GM12874 (cell line): ENCODE measurements at regions not wholly inside any gene's neighbourhood (a gene's known extent, or its start where the extent isn't known, plus 50 kb on each side); places are given as distances from the start of the nearest gene placed in this dataset.

ENCODE experiments used
- TF ChIP-seq, protein P1 (sequence below): IDR thresholded peaks from 2 replicates; pipeline ENCODE4 v1.5.1; 2011; ENCODE audit warnings: low read depth, mild to moderate bottlenecking, control low read depth, low read length, moderate library complexity; ENCODE audit not compliant: insufficient read depth

DNA sequence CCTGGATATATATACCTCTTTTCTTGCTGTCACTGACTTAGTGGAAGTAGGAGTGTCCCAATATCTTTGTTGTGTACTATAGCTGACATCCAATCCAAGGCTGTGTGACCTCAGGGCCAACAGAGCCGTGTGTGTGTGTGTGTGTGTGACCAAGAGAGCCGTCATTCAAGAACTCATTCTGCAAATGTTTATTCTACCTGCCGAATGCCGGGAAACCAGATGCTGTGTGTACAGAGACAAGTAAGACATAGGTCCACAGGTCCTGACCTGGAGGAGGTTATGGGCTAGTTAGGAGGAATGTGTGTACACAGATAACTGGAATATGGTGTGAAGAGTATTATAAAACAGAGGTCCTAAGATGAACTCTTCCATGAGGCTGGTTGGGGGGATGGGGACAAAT, 190.0 kb downstream of the DHX35 start:
- TF ChIP-seq, protein P1, sequence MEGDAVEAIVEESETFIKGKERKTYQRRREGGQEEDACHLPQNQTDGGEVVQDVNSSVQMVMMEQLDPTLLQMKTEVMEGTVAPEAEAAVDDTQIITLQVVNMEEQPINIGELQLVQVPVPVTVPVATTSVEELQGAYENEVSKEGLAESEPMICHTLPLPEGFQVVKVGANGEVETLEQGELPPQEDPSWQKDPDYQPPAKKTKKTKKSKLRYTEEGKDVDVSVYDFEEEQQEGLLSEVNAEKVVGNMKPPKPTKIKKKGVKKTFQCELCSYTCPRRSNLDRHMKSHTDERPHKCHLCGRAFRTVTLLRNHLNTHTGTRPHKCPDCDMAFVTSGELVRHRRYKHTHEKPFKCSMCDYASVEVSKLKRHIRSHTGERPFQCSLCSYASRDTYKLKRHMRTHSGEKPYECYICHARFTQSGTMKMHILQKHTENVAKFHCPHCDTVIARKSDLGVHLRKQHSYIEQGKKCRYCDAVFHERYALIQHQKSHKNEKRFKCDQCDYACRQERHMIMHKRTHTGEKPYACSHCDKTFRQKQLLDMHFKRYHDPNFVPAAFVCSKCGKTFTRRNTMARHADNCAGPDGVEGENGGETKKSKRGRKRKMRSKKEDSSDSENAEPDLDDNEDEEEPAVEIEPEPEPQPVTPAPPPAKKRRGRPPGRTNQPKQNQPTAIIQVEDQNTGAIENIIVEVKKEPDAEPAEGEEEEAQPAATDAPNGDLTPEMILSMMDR = no peak

DNA sequence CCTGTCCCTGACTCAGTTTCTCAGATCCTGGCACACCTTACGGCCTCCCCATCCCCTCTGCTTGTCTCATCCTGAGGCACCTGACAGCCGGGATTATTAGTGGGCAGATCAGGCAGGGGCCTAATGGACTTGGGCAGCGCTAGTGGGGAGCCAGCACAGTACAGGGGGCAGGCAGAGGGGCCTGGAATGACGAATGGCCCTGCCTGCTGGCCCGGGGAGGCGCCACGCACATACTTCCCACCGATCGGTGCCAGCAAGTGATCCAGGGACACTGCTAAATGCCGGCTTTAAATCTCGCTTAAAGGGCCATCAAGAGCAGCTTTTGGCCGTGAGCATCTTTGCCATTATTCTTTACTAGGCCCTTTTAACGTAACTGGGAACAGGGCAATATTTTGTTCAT, 188.4 kb downstream of the DHX35 start:
- TF ChIP-seq, protein P1 = no peak

DNA sequence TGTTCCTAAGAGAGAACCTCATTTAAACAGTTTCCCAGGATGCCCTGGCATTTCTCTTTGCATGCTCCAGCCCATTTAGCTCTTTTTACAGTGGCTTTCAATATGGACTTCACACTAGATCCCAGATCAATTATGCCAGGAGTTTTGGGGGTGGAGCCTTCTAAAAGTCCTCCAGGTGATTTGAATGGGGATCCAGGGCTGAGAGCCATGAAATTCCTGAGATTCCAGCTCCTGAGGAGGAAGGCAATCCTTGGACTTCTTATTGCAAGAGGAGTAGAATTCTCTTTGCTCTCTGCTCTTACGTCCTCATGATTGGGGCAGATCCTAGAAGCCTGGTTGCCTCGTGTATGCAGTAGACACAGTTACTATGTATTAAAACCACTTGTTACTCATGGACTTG, 184.2 kb downstream of the DHX35 start:
- TF ChIP-seq, protein P1 = no peak

DNA sequence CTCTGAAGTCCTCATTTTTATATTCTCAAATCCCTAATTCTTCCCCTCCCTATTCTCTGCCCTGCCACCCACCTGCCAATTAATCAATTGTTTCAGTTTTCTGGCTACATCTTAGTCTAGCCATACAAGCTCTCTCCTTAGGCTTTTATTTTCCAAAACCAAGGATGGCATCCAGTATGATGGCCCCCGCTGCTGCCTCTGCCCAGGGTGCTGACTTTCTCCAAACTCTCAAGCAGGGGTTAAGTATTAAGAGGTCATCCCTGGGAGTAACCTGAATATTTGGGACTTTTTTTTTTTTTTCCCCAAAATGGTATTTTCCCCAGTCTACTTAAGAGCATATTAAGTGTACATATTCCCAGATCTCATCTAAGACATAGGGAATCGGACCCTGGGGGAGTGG, 183.8 kb downstream of the DHX35 start:
- TF ChIP-seq, protein P1 = no peak

DNA sequence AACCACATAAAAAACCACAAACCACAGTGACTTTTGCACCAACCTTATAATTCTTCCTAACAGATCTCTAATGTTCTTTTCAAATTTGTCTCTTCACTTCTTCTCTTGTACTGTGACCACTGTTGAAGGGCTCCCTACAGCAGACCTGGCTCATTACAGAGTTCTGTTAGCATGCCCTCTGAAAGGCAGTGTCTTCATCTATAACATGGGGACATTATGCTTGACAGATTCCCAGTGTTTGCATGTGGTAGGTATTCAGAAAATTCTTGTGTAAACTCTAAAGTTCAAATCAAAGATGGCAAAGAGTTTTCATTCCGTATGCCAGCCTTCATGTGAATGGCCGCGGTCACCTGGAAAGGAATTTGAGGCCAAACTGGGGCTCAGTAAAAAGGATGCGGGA, 182.6 kb downstream of the DHX35 start:
- TF ChIP-seq, protein P1 = no peak

DNA sequence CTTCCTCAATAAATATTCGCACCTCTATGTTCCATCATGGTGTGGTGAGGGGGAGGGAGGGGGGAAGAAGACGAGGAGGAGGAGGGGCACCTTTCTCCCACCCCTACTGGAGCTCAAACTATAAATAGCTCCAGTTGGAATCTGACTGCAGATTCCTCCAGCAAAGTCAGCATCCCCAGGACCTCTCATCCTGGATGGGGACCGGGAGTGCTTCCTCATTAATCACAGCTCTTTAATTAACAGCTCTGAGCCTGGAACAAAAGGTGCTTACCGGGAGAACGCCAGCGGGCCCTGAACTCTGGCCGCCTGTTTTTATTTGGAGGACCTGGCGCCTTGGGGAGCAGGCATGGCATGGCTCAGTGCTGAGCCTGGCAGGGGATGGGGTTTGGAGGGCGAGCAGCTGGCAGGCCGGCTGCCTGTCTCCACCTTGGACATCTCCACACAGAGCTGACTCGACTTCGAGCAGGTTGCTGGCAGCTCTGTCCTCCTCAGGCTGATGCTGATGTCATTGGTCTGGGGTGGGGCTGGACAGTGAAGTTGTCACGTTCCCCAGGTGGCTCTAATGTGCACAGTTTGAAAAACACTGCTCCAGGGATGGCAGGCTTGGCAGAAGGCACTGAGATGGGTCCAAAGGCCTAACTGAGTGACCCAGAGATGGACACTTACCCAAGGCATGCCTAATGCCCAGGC, 180.4 kb downstream of the DHX35 start:
- TF ChIP-seq, protein P1 = no peak

DNA sequence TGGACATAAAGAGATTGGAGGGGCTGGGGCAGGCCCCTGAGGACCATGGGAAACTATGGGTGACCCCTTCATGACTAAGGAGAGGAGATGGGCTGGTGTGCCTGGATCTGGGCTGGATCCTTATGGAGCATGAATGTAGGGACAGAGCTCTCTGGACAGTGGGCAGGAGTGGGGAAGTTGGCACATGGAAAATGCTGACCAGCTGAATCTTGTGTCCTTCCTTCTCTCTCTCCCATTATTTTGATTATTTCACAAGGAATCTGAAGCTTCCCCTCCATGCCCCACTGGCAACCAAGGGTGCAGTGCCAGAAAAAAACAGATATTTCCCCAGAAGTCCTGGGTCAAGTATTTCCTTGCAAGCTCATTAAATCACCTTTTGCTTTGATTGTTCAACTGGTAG, 175.2 kb downstream of the DHX35 start:
- TF ChIP-seq, protein P1 = no peak

DNA sequence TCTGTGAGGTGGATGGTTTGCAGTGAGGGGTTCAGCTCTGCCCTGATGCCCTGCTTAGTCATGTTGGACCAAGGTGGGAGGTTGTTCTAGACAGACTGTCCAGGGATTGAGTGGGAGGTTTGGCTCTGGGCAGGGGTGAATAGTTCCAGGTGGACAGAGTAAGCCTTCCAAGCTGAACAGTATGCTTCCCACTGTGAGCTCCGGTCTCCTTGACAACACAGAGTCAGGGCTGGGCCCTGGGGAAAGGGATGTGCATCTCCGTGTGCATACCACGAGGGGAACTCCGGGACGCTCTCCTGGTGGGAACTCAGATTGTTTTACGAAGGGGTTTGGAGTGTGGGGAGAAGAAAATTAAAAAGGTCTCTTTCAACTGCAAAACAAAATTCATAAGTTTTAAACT, 174.7 kb downstream of the DHX35 start:
- TF ChIP-seq, protein P1 = no peak
